DND-41 (cell line): ENCODE measurements at regions not wholly inside any gene's neighbourhood (a gene's known extent, or its start where the extent isn't known, plus 50 kb on each side); places are given as distances from the start of the nearest gene placed in this dataset.

ENCODE experiments used
- ATAC-seq: fragments of 200-7000 bp; cut with Tn5 transposase; 3 replicates; pipeline ENCODE4 v1.9.1; 2021; ENCODE audit warnings: low read depth; ENCODE audit not compliant: insufficient read depth
- DNase-seq: peaks from one replicate; pipeline ENCODE4 v3.0.0-alpha.2; 2020
- H2AFZ ChIP-seq: 2 replicates; pipeline ENCODE4 v1.6.0; 2012; ENCODE audit warnings: low read depth, low read length
- H3K27ac ChIP-seq: 2 replicates; pipeline ENCODE4 v1.5.1; 2012; ENCODE audit warnings: low read length, inconsistent platforms
- H3K27me3 ChIP-seq: fragments of 200-600 bp; sonication (generic); 2 replicates; pipeline ENCODE4 v1.6.0; 2012; ENCODE audit warnings: low read length, mild to moderate bottlenecking, inconsistent platforms; ENCODE audit not compliant: insufficient read depth, poor library complexity
- H3K36me3 ChIP-seq: 2 replicates; pipeline ENCODE4 v1.5.1; 2012; ENCODE audit warnings: low read length, inconsistent platforms; ENCODE audit not compliant: insufficient read depth
- H3K4me1 ChIP-seq: 2 replicates; pipeline ENCODE4 v1.5.1; 2012; ENCODE audit warnings: mild to moderate bottlenecking, low read length; ENCODE audit not compliant: insufficient read depth
- H3K4me2 ChIP-seq: 2 replicates; pipeline ENCODE4 v1.6.0; 2012; ENCODE audit warnings: mild to moderate bottlenecking, moderate library complexity, low read length, inconsistent platforms; ENCODE audit not compliant: insufficient read depth
- H3K4me3 ChIP-seq, 2 experiments: fragments of 200-600 bp in 1 of 2; shearing (Covaris generic) in 1 of 2; 2 replicates each; pipeline ENCODE4 v1.5.1; 2012 to 2016; ENCODE audit warnings: inconsistent platforms in 2 of 2, low read length in 2 of 2, mild to moderate bottlenecking in 2 of 2, low read depth in 1 of 2, moderate library complexity in 1 of 2
- H3K79me2 ChIP-seq: 2 replicates; pipeline ENCODE4 v1.6.0; 2012; ENCODE audit warnings: low read length, inconsistent platforms; ENCODE audit not compliant: insufficient read depth
- H3K9ac ChIP-seq: 2 replicates; pipeline ENCODE4 v1.6.0; 2012; ENCODE audit warnings: low read depth, mild to moderate bottlenecking, inconsistent platforms, low read length, moderate library complexity
- H3K9me3 ChIP-seq: 2 replicates; pipeline ENCODE4 v1.5.1; 2012; ENCODE audit warnings: low read length, moderate library complexity, mild to moderate bottlenecking, inconsistent platforms; ENCODE audit not compliant: insufficient read depth, severe bottlenecking
- H4K20me1 ChIP-seq: 2 replicates; pipeline ENCODE4 v1.6.0; 2012; ENCODE audit warnings: low read length; ENCODE audit not compliant: insufficient read depth
- CTCF ChIP-seq: IDR thresholded peaks from 2 replicates; pipeline ENCODE4 v1.5.1; 2012; ENCODE audit warnings: borderline replicate concordance, low read length, moderate library complexity, mild to moderate bottlenecking; ENCODE audit not compliant: poor library complexity, severe bottlenecking; ENCODE audit errors: extremely low read depth
- EZH2 ChIP-seq: IDR thresholded peaks from 3 replicates; pipeline ENCODE4 v1.6.1; 2012; ENCODE audit warnings: borderline replicate concordance, low read depth, mild to moderate bottlenecking, moderate library complexity, low read length, inconsistent platforms; ENCODE audit not compliant: severe bottlenecking

GRCh38 chr5:117954331-117954730, 1034.0 kb downstream of the DTWD2 start:
- no peak overlapping the region for H3K4me3 ChIP-seq
- no peak for ATAC-seq
- H3K9me3 ChIP-seq: no peaks in the 10 kb centered on the region
- H3K27me3 ChIP-seq: no peaks in the 10 kb centered on the region
- no peak overlapping the region for H3K27ac ChIP-seq
- H4K20me1 ChIP-seq: no peaks in the 10 kb centered on the region
- TF ChIP-seq CTCF: no peak
- TF ChIP-seq EZH2: no peak
- no peaks in the 10 kb centered on the region for H3K4me1 ChIP-seq
- no peaks in the 10 kb centered on the region for H3K36me3 ChIP-seq
- no peaks in the 10 kb centered on the region for H3K79me2 ChIP-seq
- no peak for DNase-seq
- H2AFZ ChIP-seq: no peak overlapping the region
- no peak overlapping the region for H3K4me2 ChIP-seq
- no peak overlapping the region for H3K9ac ChIP-seq

GRCh38 chr5:117953272-117953671, 1035.1 kb downstream of the DTWD2 start:
- TF ChIP-seq CTCF (no peak), EZH2 (no peak)
- Histone ChIP-seq H3K79me2 (no peaks in the 10 kb centered on the region), H2AFZ (no peak overlapping the region), H4K20me1 (no peaks in the 10 kb centered on the region), H3K9ac (no peak overlapping the region), H3K4me3 (no peak overlapping the region), H3K36me3 (no peaks in the 10 kb centered on the region), H3K27ac (no peak overlapping the region), H3K4me1 (no peaks in the 10 kb centered on the region), H3K4me2 (no peak overlapping the region), H3K27me3 (no peaks in the 10 kb centered on the region), H3K9me3 (no peaks in the 10 kb centered on the region)
- no peak for DNase-seq
- no peak for ATAC-seq

- no peaks in the 10 kb centered on the region for H3K27me3 ChIP-seq
- H2AFZ ChIP-seq: no peak overlapping the region
- no peaks in the 10 kb centered on the region for H3K9me3 ChIP-seq
- no peaks in the 10 kb centered on the region for H4K20me1 ChIP-seq
- H3K4me3 ChIP-seq: no peak overlapping the region
- H3K27ac ChIP-seq: no peak overlapping the region
- no peak for DNase-seq
- no peaks in the 10 kb centered on the region for H3K79me2 ChIP-seq
- no peak overlapping the region for H3K9ac ChIP-seq
- no peak for ATAC-seq
- no peak overlapping the region for H3K4me2 ChIP-seq
- no peaks in the 10 kb centered on the region for H3K4me1 ChIP-seq
- no peak for TF ChIP-seq CTCF
- no peak for TF ChIP-seq EZH2
- H3K36me3 ChIP-seq: no peaks in the 10 kb centered on the region
Measured at GRCh38 chr5:117947836-117948235, 1040.5 kb downstream of the DTWD2 start.

- Histone ChIP-seq H3K79me2 (no peaks in the 10 kb centered on the region), H3K4me2 (no peak overlapping the region), H3K4me3 (no peak overlapping the region), H3K4me1 (no peaks in the 10 kb centered on the region), H3K27ac (no peak overlapping the region), H3K27me3 (no peaks in the 10 kb centered on the region), H3K9me3 (no peaks in the 10 kb centered on the region), H3K36me3 (no peaks in the 10 kb centered on the region), H2AFZ (no peak overlapping the region), H3K9ac (no peak overlapping the region), H4K20me1 (no peaks in the 10 kb centered on the region)
- DNase-seq (no peak), ATAC-seq (no peak)
- TF ChIP-seq EZH2: no peak
- TF ChIP-seq CTCF: no peak
Measured at GRCh38 chr5:117947121-117947520, 1041.2 kb downstream of the DTWD2 start.
